DMS 273 treated with DMSO at 0.1 percent for 48 hours (cell line): ENCODE measurements at regions not wholly inside any gene's neighbourhood (a gene's known extent, or its start where the extent isn't known, plus 50 kb on each side); places are given as distances from the start of the nearest gene placed in this dataset.
"Not testable (repeated sequence)": the region's sequence is repeated elsewhere in the genome, so short reads cannot be mapped to it uniquely, and the experiment has no call there.

Experiments used
- DNase-seq: peaks from one replicate; lab custom pipeline; 2025; lab: John Stamatoyannopoulos, UW

DNA sequence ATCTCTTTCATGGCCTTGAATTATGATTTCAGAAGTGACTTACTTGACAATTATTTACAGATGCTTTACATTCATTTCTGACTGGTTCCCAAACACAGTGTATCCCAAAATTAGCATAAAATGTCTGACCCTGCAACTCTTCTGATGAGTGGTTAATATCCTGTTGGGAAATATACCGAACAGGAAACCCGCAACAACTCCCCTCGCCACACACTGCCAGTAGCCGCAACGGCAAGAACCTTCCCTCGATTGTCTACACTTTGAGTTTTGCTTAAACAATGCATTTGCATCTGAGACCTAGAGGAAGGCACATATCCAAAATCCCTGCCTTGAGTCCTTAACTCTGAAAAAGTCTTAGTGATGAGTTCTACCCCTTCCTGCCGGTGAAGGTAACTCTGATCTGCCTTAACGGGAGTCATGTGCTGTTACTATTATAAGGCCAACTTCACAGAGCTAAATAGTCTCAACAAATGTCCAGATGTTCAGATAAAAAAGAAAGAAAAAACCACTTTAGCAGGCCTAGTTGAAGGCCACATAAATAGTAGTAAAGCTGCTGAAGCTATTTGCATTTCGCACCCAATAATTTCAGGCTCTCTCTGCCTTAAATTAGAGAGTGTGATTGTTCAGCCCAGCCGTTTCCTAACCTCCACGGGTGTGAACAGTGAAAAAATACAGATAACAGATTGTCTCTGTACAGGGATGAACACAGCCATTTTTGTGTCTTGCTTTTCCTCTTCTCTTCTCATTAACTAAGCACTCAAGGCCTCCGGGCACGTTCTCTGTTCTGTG is 321.1 kb downstream of the HS3ST3B1 start:
- DNase-seq = no peak

DNA sequence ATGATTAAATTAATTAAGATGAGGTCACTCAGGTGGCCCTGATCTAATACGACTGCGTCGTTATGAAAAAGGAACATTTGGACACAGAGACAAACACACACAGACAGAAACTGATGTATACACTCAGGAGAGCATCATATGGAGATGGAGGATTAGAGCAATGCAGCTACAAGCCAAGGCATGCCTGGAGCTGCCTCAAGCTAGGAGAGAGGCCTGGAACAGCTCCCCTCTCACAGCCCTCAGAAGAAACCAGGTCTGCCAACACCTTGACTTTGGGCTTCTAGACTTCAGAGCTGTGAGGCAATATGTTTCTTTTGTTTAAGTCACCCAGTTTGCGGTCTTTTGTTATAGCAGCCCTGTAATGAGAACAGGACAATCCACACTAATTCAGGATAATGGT is 318.9 kb downstream of the HS3ST3B1 start:
- no peak for DNase-seq

GRCh38 chr17:14616528-14616927 is 315.6 kb downstream of the HS3ST3B1 start:
- DNase-seq = no peak

DNA sequence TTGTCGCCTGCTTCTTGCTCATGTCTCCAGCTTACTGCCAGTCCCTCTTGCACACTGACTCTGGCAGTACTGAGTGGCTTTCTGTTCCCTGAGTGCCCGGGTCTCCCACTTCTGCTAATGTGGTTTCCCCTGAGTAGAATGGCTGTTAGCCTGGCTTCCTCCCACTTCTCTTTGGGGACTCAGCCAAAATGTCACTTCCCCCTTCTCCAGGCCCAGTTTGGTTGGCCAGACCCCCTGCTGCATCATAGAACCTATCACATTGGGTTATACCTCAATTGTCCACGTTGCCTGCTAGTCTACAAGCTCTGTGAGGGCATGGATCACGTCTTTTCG is 304.4 kb downstream of the HS3ST3B1 start:
- DNase-seq = no peak

- no peak for DNase-seq
These were observed 303.8 kb downstream of the HS3ST3B1 start for GRCh38 chr17:14604591-14605266.

GRCh38 chr17:14596224-14596623 is 295.3 kb downstream of the HS3ST3B1 start:
- DNase-seq = no peak

DNA sequence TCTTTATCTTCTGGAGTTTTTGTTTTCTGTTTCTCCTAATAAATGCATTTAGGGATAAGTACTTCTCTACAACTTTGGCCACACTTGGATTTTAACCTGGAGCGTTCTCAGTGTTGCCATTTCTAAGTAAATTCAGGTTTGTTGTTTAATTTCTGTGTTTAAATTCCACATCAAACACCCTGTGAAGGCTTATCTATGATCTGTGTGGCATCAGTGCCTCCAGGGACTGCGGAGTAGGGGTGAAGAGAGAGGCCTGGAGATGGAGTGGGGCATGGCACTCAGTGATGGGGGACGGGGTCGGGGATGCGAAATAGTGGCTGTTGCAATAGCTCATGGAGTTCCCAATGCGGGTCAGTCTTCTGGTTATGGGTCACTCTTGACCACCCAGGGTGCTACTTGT is 294.8 kb downstream of the HS3ST3B1 start:
- DNase-seq = no peak

GRCh38 chr17:14594690-14595089 is 293.8 kb downstream of the HS3ST3B1 start:
- DNase-seq = no peak

- DNase-seq = no peak
These were observed 293.1 kb downstream of the HS3ST3B1 start for GRCh38 chr17:14593956-14594355.

- no peak for DNase-seq
These were observed 289.8 kb downstream of the HS3ST3B1 start for GRCh38 chr17:14590459-14591250.

- DNase-seq = no peak
These were observed 284.2 kb downstream of the HS3ST3B1 start for GRCh38 chr17:14585099-14585498.

- no peak for DNase-seq
These were observed 282.1 kb downstream of the HS3ST3B1 start for GRCh38 chr17:14582996-14583395.

GRCh38 chr17:14581186-14581830 is 280.4 kb downstream of the HS3ST3B1 start:
- DNase-seq = no peak

- DNase-seq = no peak
These were observed 279.6 kb downstream of the HS3ST3B1 start for GRCh38 chr17:14580499-14580898.

GRCh38 chr17:14579716-14580115 is 278.8 kb downstream of the HS3ST3B1 start:
- no peak for DNase-seq

- DNase-seq = no peak
These were observed 274.6 kb downstream of the HS3ST3B1 start for GRCh38 chr17:14575471-14575953.

- not testable (repeated sequence) for DNase-seq
These were observed 259.4 kb downstream of the HS3ST3B1 start for GRCh38 chr17:14560325-14560724.

DNA sequence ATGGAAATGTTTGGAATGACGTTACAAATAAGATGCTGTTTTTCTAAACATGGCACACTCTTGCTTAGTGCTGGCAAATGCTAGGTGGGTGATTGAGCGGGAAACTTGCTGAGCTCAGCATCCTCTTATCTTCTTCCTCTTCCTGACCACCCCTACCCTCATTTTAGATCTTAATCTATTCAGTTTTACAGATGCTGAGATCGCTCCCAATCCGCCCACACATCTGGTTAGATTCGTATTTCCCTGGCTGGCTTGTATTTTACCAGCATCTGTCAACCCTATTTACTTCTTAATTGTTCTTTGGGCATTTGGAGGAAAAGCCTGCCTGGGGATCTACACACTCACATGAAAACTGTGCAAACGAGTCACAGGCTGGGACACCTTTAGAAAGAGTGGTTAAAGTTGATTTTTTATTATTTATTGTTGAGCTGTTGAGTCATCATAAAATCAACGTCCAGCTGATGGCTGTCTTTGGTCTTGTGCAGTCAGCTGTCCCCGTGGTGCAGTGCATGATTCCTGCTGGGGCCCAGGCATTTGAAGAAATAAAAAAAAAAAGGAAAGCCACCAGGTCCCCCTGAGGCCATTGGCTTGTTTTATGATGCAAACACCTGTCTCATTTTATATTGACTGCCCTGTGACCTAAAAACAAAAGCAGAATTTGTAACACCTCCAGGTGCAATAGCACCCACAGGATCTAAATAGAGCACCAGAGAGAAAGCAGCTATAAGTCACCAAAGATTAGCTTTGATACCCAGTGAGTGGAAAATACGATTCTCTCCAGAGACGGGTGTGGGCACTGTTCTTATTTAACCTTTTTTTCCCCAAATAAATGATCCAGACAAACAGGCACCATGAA is 258.6 kb downstream of the HS3ST3B1 start:
- DNase-seq = no peak

DNA sequence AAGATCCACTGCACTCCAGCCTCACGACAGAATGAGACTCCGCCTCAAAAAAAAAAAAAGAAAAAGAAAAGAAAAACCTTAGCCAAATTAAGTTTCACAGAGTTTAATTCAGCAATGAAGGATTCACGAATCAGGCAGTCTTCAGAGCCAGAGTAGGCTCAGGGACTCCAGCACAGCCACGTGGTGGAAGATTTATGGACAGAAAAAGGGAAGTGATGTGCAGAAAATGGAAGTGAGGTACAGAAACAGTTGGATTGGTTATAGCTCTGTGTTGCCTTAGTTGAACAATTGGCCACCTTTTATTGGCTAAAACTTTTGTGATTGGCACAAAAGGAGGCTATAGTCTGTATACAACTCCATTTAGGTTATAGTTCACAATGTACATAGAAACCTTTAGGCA is 256.6 kb downstream of the HS3ST3B1 start:
- no peak for DNase-seq

GRCh38 chr17:14553847-14554246 is 253.0 kb downstream of the HS3ST3B1 start:
- no peak for DNase-seq

DNA sequence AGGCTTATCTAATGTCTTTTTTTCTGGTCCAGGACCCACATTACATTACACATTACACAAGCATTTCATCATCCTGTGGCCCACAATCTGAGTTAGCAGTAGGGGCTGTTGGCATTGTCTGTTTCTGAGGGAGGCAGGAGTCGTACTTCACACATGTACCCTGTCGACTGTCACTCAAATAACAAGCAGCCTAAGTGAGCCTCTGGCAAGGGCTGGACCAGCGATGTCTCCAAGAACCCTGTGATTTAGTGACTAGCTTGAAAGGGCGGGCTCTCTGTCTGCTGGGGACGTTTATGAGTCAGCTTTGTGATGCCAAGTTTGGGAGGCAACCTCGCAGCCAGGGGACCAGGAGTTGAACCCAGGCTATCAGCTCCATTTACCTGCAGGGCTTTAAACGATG is 251.4 kb downstream of the HS3ST3B1 start:
- no peak for DNase-seq
